Gastrocnemius medialis (tissue), 4 donors: ENCODE measurements at regions not wholly inside any gene's neighbourhood (a gene's known extent, or its start where the extent isn't known, plus 50 kb on each side); places are given as distances from the start of the nearest gene placed in this dataset.

Source experiments
- POLR2A ChIP-seq, 2 donors: fragments of 450-650 bp; IDR thresholded peaks; one replicate each; pipeline ENCODE4 v1.6.1; 2017; ENCODE audit warnings: antibody characterized with exemption in 2 of 2, mild to moderate bottlenecking in 2 of 2, moderate library complexity in 2 of 2
- TF ChIP-seq, protein P1 (sequence below), 5 experiments: fragments of 450-650 bp in 3 of 5; fragments of 200-600 bp in 2 of 5; sonication (generic) in 2 of 5; IDR thresholded peaks in 4 of 5; conservative IDR thresholded peaks in 1 of 5; 1 replicate in 4 of 5; 2 replicates in 1 of 5; pipeline ENCODE4 v1.5.1; 2016 to 2019; ENCODE audit warnings: antibody characterized with exemption in 5 of 5, mild to moderate bottlenecking in 3 of 5, moderate library complexity in 3 of 5

DNA sequence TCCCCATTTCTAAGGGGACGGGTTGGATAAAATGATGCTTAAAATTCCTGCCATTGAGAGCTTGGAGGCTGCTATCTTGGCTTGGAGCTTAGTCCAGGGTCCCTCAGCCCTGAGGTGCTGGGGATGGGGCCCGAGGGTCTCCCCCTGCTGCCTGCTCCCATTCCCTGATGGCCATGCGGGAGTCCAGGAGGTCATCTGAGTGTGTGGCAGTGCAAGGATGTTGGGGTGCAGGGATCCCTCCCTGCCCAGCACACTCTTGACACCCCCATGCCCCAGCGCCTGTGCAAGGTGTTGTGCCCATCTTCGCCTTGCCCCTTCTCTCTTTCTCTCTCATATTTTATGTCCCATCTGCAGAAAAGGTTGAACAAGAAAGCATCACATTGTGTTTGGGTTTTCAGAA, 90.4 kb downstream of the IRF8 start:
- TF ChIP-seq, protein P1, sequence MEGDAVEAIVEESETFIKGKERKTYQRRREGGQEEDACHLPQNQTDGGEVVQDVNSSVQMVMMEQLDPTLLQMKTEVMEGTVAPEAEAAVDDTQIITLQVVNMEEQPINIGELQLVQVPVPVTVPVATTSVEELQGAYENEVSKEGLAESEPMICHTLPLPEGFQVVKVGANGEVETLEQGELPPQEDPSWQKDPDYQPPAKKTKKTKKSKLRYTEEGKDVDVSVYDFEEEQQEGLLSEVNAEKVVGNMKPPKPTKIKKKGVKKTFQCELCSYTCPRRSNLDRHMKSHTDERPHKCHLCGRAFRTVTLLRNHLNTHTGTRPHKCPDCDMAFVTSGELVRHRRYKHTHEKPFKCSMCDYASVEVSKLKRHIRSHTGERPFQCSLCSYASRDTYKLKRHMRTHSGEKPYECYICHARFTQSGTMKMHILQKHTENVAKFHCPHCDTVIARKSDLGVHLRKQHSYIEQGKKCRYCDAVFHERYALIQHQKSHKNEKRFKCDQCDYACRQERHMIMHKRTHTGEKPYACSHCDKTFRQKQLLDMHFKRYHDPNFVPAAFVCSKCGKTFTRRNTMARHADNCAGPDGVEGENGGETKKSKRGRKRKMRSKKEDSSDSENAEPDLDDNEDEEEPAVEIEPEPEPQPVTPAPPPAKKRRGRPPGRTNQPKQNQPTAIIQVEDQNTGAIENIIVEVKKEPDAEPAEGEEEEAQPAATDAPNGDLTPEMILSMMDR (IDR thresholded peaks at IDR 0.05 in 4 of 5, conservative IDR thresholded peaks at IDR 0.05 in 1 of 5): no peak
- TF ChIP-seq POLR2A (IDR thresholded peaks at IDR 0.05): no peak
